NCI-H1436 treated with DMSO at 0.1 percent for 48 hours (cell line): ENCODE measurements at regions not wholly inside any gene's neighbourhood (a gene's known extent, or its start where the extent isn't known, plus 50 kb on each side); places are given as distances from the start of the nearest gene placed in this dataset.
"Not testable (repeated sequence)": the region's sequence is repeated elsewhere in the genome, so short reads cannot be mapped to it uniquely, and the experiment has no call there.

Experiments
- DNase-seq: peaks from one replicate; lab custom pipeline; 2025; lab: John Stamatoyannopoulos, UW

- DNase-seq, result peak; percentile 95
Observed at GRCh38 chr7:24052572-24053260, 231.3 kb upstream of the NPY start.

GRCh38 chr7:24054236-24054635 lies 229.8 kb upstream of the NPY start:
- peak; percentile 84 for DNase-seq

GRCh38 chr7:24057243-24057642 lies 226.7 kb upstream of the NPY start:
- DNase-seq, result no peak

GRCh38 chr7:24058953-24059352 lies 225.0 kb upstream of the NPY start:
- no peak for DNase-seq

GRCh38 chr7:24059775-24060174 lies 224.2 kb upstream of the NPY start:
- DNase-seq, result no peak

GRCh38 chr7:24063721-24064120 lies 220.3 kb upstream of the NPY start:
- no peak for DNase-seq

- no peak for DNase-seq
Observed at GRCh38 chr7:24069751-24070150, 214.2 kb upstream of the NPY start.

- no peak for DNase-seq
Observed at GRCh38 chr7:24073651-24074420, 210.2 kb upstream of the NPY start.

- no peak for DNase-seq
Observed at GRCh38 chr7:24075426-24075810, 208.6 kb upstream of the NPY start.

GRCh38 chr7:24082826-24083225 lies 201.2 kb upstream of the NPY start:
- no peak for DNase-seq

GRCh38 chr7:24102988-24103387 lies 181.0 kb upstream of the NPY start:
- no peak for DNase-seq

- no peak for DNase-seq
Observed at GRCh38 chr7:24108906-24109376, 175.0 kb upstream of the NPY start.

GRCh38 chr7:24110056-24110455 lies 173.9 kb upstream of the NPY start:
- no peak for DNase-seq

GRCh38 chr7:24113506-24113905 lies 170.5 kb upstream of the NPY start:
- no peak for DNase-seq

- DNase-seq, result no peak
Observed at GRCh38 chr7:24115661-24116060, 168.3 kb upstream of the NPY start.

- DNase-seq, result not testable (repeated sequence)
Observed at GRCh38 chr7:24117903-24118499, 166.0 kb upstream of the NPY start.

- no peak for DNase-seq
Observed at GRCh38 chr7:24119852-24120251, 164.1 kb upstream of the NPY start.

- no peak for DNase-seq
Observed at GRCh38 chr7:24123076-24123475, 160.9 kb upstream of the NPY start.

GRCh38 chr7:24125765-24126164 lies 158.2 kb upstream of the NPY start:
- DNase-seq, result no peak

- DNase-seq, result no peak
Observed at GRCh38 chr7:24127930-24128329, 156.1 kb upstream of the NPY start.

GRCh38 chr7:24129597-24129996 lies 154.4 kb upstream of the NPY start:
- DNase-seq, result no peak

GRCh38 chr7:24130631-24131030 lies 153.4 kb upstream of the NPY start:
- no peak for DNase-seq

- no peak for DNase-seq
Observed at GRCh38 chr7:24133691-24134090, 150.3 kb upstream of the NPY start.
